NT2/D1 (cell line): ENCODE measurements at regions not wholly inside any gene's neighbourhood (a gene's known extent, or its start where the extent isn't known, plus 50 kb on each side); places are given as distances from the start of the nearest gene placed in this dataset.

Experiments used
- YY1 ChIP-seq: IDR thresholded peaks from 2 replicates; pipeline ENCODE4 v1.6.1; 2011; ENCODE audit not compliant: insufficient read length, insufficient read depth
- ZNF274 ChIP-seq: IDR thresholded peaks from 2 replicates; pipeline ENCODE4 v1.6.1; 2011; ENCODE audit warnings: mild to moderate bottlenecking, low read depth, low read length

- TF ChIP-seq ZNF274 (no peak), YY1 (no peak)
These were observed 2217.1 kb downstream of the NCAM2 start for GRCh38 chr21:23215261-23215660.
